ENCODE measurements at regions not wholly inside any gene's neighbourhood (a gene's known extent, or its start where the extent isn't known, plus 50 kb on each side); places are given as distances from the start of the nearest gene placed in this dataset.

- Mint-ChIP-seq H3K4me1 (peaks cover 7 to 15% of the 10 kb centered on the region in 2 donors), H3K27ac (no peak overlapping the region), H3K36me3 (no peaks in the 10 kb centered on the region), H3K4me3 (no peak overlapping the region), H3K27me3 (ENCODE audit: low read depth in 2 of 2) (no peaks in the 10 kb centered on the region), H3K9me3 (peaks cover 0 to 1% of the 10 kb centered on the region in 2 donors)
- 97% methylated on average over 6 of the region's 6 CpGs for WGBS (ENCODE audit: insufficient coverage)
- TF ChIP-seq CTCF (IDR thresholded peaks at IDR 0.05), result no peak
- Histone ChIP-seq H3K9me3 (ENCODE audit: control insufficient read depth, insufficient read depth, low read length) (peaks cover 3% of the 10 kb centered on the region), H3K4me3 (ENCODE audit: low read length) (no peak overlapping the region), H3K36me3 (ENCODE audit: control insufficient read depth, insufficient read depth, low read length) (no peaks in the 10 kb centered on the region), H3K27ac (ENCODE audit: low read length) (no peak overlapping the region), H3K27me3 (ENCODE audit: control insufficient read depth, insufficient read depth, low read length) (no peaks in the 10 kb centered on the region), H3K4me1 (ENCODE audit: control insufficient read depth, insufficient read depth, low read length) (peaks cover 25% of the 10 kb centered on the region)
- no peak for ATAC-seq
- intact Hi-C loops (cut with micrococcal nuclease), result no loop called here
- no peak for DNase-seq
These were observed 441.7 kb downstream of the FUT8 start for GRCh38 chr14:65854215-65854614.

DNA sequence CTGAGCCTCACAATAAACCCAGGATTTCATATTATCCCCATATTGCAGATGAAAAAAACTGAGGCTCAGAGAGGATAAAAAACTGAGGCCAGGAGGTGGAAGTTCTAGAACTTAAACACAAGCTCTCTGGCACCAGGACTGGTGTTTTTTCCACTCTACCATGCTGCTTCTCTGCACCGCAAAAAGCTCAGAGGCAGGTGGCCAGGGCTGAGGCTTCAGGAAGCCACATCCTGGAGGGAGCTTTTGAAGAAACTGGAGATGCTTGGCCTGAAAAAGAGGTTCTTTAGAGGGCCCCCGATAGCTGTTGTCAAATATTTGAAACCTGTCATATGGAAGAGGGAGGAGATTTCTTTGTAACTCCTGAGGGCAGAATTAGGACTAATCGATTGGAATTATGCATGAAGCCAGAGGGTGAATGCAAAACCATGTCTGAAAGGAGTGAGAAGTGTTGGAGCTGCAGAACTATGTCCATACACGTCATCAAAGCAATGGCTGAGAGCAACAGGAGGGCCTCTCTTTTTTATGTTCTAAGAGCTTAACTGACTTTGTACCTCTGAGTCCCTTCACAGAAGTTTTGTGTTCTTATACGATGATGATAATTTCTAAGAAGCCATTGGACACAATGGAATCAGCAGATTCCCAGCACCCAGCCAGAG is 448.6 kb downstream of the FUT8 start:
- 54% methylated on average over 5 of the region's 5 CpGs for WGBS (ENCODE audit: insufficient coverage)
- no peak overlapping the region for H3K4me3 Mint-ChIP-seq
- DNase-seq, result peak in 1 of 2 donors; percentile 46
- Histone ChIP-seq H3K9me3 (ENCODE audit: control insufficient read depth, insufficient read depth, low read length) (no peaks in the 10 kb centered on the region), H3K36me3 (ENCODE audit: control insufficient read depth, insufficient read depth, low read length) (no peaks in the 10 kb centered on the region), H3K4me1 (ENCODE audit: control insufficient read depth, insufficient read depth, low read length) (peaks cover 10% of the 10 kb centered on the region), H3K4me3 (ENCODE audit: low read length) (no peak overlapping the region), H3K27me3 (ENCODE audit: control insufficient read depth, insufficient read depth, low read length) (no peaks in the 10 kb centered on the region), H3K27ac (ENCODE audit: low read length) (no peak overlapping the region)
- H3K4me1 Mint-ChIP-seq, result peaks cover 37 to 38% of the 10 kb centered on the region in 2 donors
- H3K27me3 Mint-ChIP-seq (ENCODE audit: low read depth in 2 of 2), result no peaks in the 10 kb centered on the region
- intact Hi-C loops (cut with micrococcal nuclease), result no loop called here
- no peak for TF ChIP-seq CTCF (IDR thresholded peaks at IDR 0.05)
- peak in 1 of 3 donors; percentile 38 for ATAC-seq
- H3K27ac Mint-ChIP-seq, result no peak overlapping the region
- no peaks in the 10 kb centered on the region for H3K36me3 Mint-ChIP-seq
- H3K9me3 Mint-ChIP-seq, result peaks cover 0 to 5% of the 10 kb centered on the region in 2 donors

GRCh38 chr14:65864549-65864948 is 452.0 kb downstream of the FUT8 start:
- Mint-ChIP-seq H3K27ac (peak overlapping the region in 1 of 2 donors; percentile 24), H3K36me3 (no peaks in the 10 kb centered on the region), H3K9me3 (peaks cover 0 to under 1% of the 10 kb centered on the region in 2 donors), H3K4me1 (peaks cover 37 to 38% of the 10 kb centered on the region in 2 donors), H3K4me3 (no peak overlapping the region), H3K27me3 (ENCODE audit: low read depth in 2 of 2) (no peaks in the 10 kb centered on the region)
- no peak for TF ChIP-seq CTCF (IDR thresholded peaks at IDR 0.05)
- no peaks in the 10 kb centered on the region for H3K36me3 ChIP-seq (ENCODE audit: control insufficient read depth, insufficient read depth, low read length)
- no peak overlapping the region for H3K4me3 ChIP-seq (ENCODE audit: low read length)
- peaks cover 10% of the 10 kb centered on the region for H3K4me1 ChIP-seq (ENCODE audit: control insufficient read depth, insufficient read depth, low read length)
- 11% methylated on average over 4 of the region's 4 CpGs for WGBS (ENCODE audit: insufficient coverage)
- H3K27ac ChIP-seq (ENCODE audit: low read length), result no peak overlapping the region
- intact Hi-C loops (cut with micrococcal nuclease), result no loop called here
- ATAC-seq (no peak), DNase-seq (no peak)
- no peaks in the 10 kb centered on the region for H3K9me3 ChIP-seq (ENCODE audit: control insufficient read depth, insufficient read depth, low read length)
- H3K27me3 ChIP-seq (ENCODE audit: control insufficient read depth, insufficient read depth, low read length), result no peaks in the 10 kb centered on the region

- no peak for ATAC-seq
- H3K27me3 ChIP-seq (ENCODE audit: control insufficient read depth, insufficient read depth, low read length), result no peaks in the 10 kb centered on the region
- H3K4me3 ChIP-seq (ENCODE audit: low read length), result no peak overlapping the region
- DNase-seq, result no peak
- TF ChIP-seq CTCF (IDR thresholded peaks at IDR 0.05), result no peak
- peak overlapping the region in 1 of 2 donors; percentile 24 for H3K27ac Mint-ChIP-seq
- H3K27ac ChIP-seq (ENCODE audit: low read length), result no peak overlapping the region
- no peaks in the 10 kb centered on the region for H3K36me3 ChIP-seq (ENCODE audit: control insufficient read depth, insufficient read depth, low read length)
- no peaks in the 10 kb centered on the region for H3K9me3 Mint-ChIP-seq
- no peaks in the 10 kb centered on the region for H3K27me3 Mint-ChIP-seq (ENCODE audit: low read depth in 2 of 2)
- intact Hi-C loops (cut with micrococcal nuclease), result no loop called here
- peaks cover 10% of the 10 kb centered on the region for H3K4me1 ChIP-seq (ENCODE audit: control insufficient read depth, insufficient read depth, low read length)
- peaks cover 37 to 38% of the 10 kb centered on the region in 2 donors for H3K4me1 Mint-ChIP-seq
- no peaks in the 10 kb centered on the region for H3K36me3 Mint-ChIP-seq
- 83% methylated on average over 3 of the region's 3 CpGs for WGBS (ENCODE audit: insufficient coverage)
- H3K9me3 ChIP-seq (ENCODE audit: control insufficient read depth, insufficient read depth, low read length), result no peaks in the 10 kb centered on the region
- H3K4me3 Mint-ChIP-seq, result no peak overlapping the region
These were observed 452.5 kb downstream of the FUT8 start for GRCh38 chr14:65864984-65865383.

Measured in natural killer cell (primary cell).